ENCODE measurements at regions not wholly inside any gene's neighbourhood (a gene's known extent, or its start where the extent isn't known, plus 50 kb on each side); places are given as distances from the start of the nearest gene placed in this dataset.

DNA sequence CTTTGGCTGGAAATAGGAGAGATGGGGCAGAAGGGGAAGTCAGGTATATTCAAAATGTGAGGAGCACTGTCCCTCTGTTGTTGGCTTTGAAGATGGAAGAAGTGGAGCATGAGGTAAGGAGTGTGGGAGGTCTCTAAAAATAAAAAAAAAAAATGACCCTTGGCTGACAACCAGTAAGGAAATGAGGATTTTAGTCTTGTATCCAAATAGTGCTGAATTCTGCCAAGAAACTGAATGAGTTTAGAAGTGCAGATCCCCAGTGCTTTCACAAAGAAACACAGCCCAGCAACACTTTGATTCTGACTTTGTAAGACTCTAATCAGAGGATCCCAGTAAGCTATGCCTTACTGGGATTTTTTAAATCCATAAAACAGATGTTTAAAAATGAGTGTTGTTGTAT lies 367.9 kb downstream of the CYLC2 start:
- dilution Hi-C loops (cut with MboI; ENCODE audit: extremely low pct_ligation_motif_present, low sequenced_read_pairs) (no loop called here), intact Hi-C loops (cut with micrococcal nuclease) (no loop called here)
- H3K4me2 ChIP-seq (ENCODE audit: insufficient read depth, low read length): no peak overlapping the region
- no peaks in the 10 kb centered on the region for H3K36me3 ChIP-seq (ENCODE audit: control insufficient read depth in 2 of 2, extremely low read depth in 1 of 2, insufficient read depth in 2 of 2, low read length in 2 of 2)
- no peak for DNase-seq (ENCODE audit: low read depth, low spot score)
- H3K9ac ChIP-seq (replicated peaks; ENCODE audit: extremely low read depth, insufficient read depth, low read length): no peak overlapping the region
- ChIA-PET CTCF (no interaction called here), POLR2A (no interaction called here)
- no peak overlapping the region for H2AFZ ChIP-seq (ENCODE audit: low read depth, low read length)
- FAIRE-seq: no peak
- TF ChIP-seq EZH2 (IDR thresholded peaks at IDR 0.05; ENCODE audit: borderline replicate concordance, low read depth, low read length, severe bottlenecking) (no peak), FOS (IDR thresholded peaks at IDR 0.05; ENCODE audit: borderline replicate concordance, insufficient read depth, low read length) (no peak), JUN (IDR thresholded peaks at IDR 0.05; ENCODE audit: borderline replicate concordance, insufficient read depth, insufficient read length, low read depth) (no peak), GATA2 (IDR thresholded peaks at IDR 0.05; ENCODE audit: insufficient read depth, insufficient read length, low read depth, low read length) (no peak), MAX (IDR thresholded peaks at IDR 0.05; ENCODE audit: insufficient read depth, insufficient read length) (no peak), CTCF (IDR thresholded peaks at IDR 0.05; ENCODE audit: extremely low read depth in 1 of 2, insufficient read depth in 1 of 2, low read depth in 1 of 2, low read length in 2 of 2) (no peak), MYC (IDR thresholded peaks at IDR 0.05; ENCODE audit: low read depth, low read length) (no peak), POLR2AphosphoS5 (IDR thresholded peaks at IDR 0.05; ENCODE audit: insufficient read depth, low read depth, low read length) (no peak), POLR2A (IDR thresholded peaks at IDR 0.05; ENCODE audit: low read depth, low read length) (no peak)
- no TSS peak for BruUV-seq (replicated peaks)
- no peaks in the 10 kb centered on the region for H3K27me3 ChIP-seq (ENCODE audit: control insufficient read depth in 2 of 2, insufficient read depth in 2 of 2, low read length in 2 of 2)
- no peak overlapping the region for H3K4me3 ChIP-seq (replicated peaks in 1 of 3; ENCODE audit: insufficient read depth in 1 of 3, low read depth in 1 of 3, low read length in 3 of 3)
- H3K9me1 ChIP-seq (replicated peaks; ENCODE audit: control insufficient read depth, extremely low read depth, insufficient read depth, low read length): no peaks in the 10 kb centered on the region
- peaks cover 2% of the 10 kb centered on the region for H3K9me3 ChIP-seq (replicated peaks; ENCODE audit: control insufficient read depth, insufficient read depth, low read length)
- no peak overlapping the region for H3K27ac ChIP-seq (ENCODE audit: insufficient read depth, low read depth, low read length)
- no peaks in the 10 kb centered on the region for H3K4me1 ChIP-seq (ENCODE audit: control insufficient read depth, extremely low read depth, insufficient read depth, low read length)
- no peaks in the 10 kb centered on the region for H4K20me1 ChIP-seq (replicated peaks; ENCODE audit: control insufficient read depth, extremely low read depth, insufficient read depth, low read length)
- no peaks in the 10 kb centered on the region for H3K79me2 ChIP-seq (ENCODE audit: control insufficient read depth, insufficient read depth, low read length)
